IPS-20b (cell line): ENCODE measurements at regions not wholly inside any gene's neighbourhood (a gene's known extent, or its start where the extent isn't known, plus 50 kb on each side); places are given as distances from the start of the nearest gene placed in this dataset.

Experiments used
- H3K27ac ChIP-seq: one replicate; pipeline ENCODE4 v1.5.1; 2013; ENCODE audit warnings: low read length
- H3K27me3 ChIP-seq: 2 replicates; pipeline ENCODE4 v1.6.1; 2013; ENCODE audit warnings: mild to moderate bottlenecking, low read length, inconsistent platforms; ENCODE audit not compliant: insufficient read depth
- H3K36me3 ChIP-seq: 2 replicates; pipeline ENCODE4 v1.6.1; 2013; ENCODE audit warnings: low read depth, mild to moderate bottlenecking, inconsistent platforms, low read length, moderate library complexity; ENCODE audit not compliant: insufficient read depth
- H3K4me1 ChIP-seq: 2 replicates; pipeline ENCODE4 v1.6.1; 2013; ENCODE audit warnings: mild to moderate bottlenecking, control low read depth, inconsistent platforms, low read length, moderate library complexity; ENCODE audit not compliant: insufficient read depth
- H3K4me3 ChIP-seq: 2 replicates; pipeline ENCODE4 v1.5.1; 2013; ENCODE audit warnings: mild to moderate bottlenecking, low read length, inconsistent platforms
- H3K9ac ChIP-seq: 2 replicates; pipeline ENCODE4 v1.6.1; 2013; ENCODE audit warnings: low read depth, mild to moderate bottlenecking, inconsistent platforms, low read length, moderate library complexity
- H3K9me3 ChIP-seq: 2 replicates; pipeline ENCODE4 v1.6.1; 2013; ENCODE audit warnings: mild to moderate bottlenecking, low read depth, low read length, inconsistent platforms; ENCODE audit not compliant: insufficient read depth

DNA sequence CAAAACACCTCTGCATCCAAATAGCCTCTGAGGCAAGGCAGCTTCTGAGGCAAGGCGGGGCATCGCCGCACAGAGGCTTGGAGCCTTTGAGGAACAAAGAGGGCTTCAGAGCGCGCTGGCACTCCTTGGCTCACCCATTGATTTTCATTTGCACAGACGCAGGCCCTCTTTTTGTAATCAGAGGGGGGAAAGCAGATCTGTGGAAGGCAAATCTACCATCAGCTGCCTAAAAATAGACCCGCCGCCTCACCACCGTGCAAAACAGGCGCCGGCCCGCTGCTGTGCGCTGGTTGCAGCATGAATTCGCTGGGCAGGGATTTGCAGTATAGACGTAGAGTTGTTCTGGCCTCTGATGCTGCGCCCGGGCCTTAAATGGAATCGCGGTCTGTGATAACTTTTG, 69.9 kb upstream of the STMND1 start:
- no peak overlapping the region for H3K4me3 ChIP-seq
- no peak overlapping the region for H3K27ac ChIP-seq

DNA sequence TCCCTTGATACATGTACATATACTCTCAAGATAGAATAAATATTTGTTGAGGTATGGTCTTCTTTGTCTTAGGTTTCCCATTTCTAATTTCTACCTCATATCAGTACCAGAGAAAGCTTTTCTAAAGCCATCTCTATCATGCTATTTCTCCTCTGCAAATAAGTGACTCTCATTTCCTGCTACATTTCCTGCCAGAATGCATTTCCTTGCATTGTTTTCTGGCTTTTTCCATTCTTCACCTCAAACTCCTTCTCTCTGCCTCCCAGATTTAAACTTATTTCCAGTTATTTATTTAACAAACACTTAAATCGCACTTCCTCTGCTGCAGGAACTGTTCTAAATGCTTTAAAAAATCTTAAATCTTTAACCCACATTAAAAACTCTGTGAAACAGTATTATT, 74.4 kb upstream of the STMND1 start:
- no peak overlapping the region for H3K9ac ChIP-seq
- H3K27me3 ChIP-seq, result no peaks in the 10 kb centered on the region
- peaks cover 8% of the 10 kb centered on the region; the same call in 1 of the 2 replicates for H3K9me3 ChIP-seq
- H3K27ac ChIP-seq, result no peak overlapping the region
- no peaks in the 10 kb centered on the region for H3K4me1 ChIP-seq
- H3K4me3 ChIP-seq, result no peak overlapping the region
- H3K36me3 ChIP-seq, result no peaks in the 10 kb centered on the region

More for the DNA sequence above, 69.9 kb upstream of the STMND1 start:
- no peak overlapping the region for H3K9ac ChIP-seq
- H3K27me3 ChIP-seq, result no peaks in the 10 kb centered on the region
- no peaks in the 10 kb centered on the region for H3K36me3 ChIP-seq
- no peaks in the 10 kb centered on the region for H3K9me3 ChIP-seq
- no peaks in the 10 kb centered on the region for H3K4me1 ChIP-seq

GRCh38 chr6:17022604-17023003, 79.2 kb upstream of the STMND1 start:
- Histone ChIP-seq H3K9ac (no peak overlapping the region), H3K27me3 (no peaks in the 10 kb centered on the region), H3K27ac (no peak overlapping the region), H3K9me3 (peaks cover 8% of the 10 kb centered on the region; the same call in 1 of the 2 replicates), H3K4me3 (no peak overlapping the region), H3K4me1 (peaks cover 5% of the 10 kb centered on the region; the same call in 1 of the 2 replicates), H3K36me3 (no peaks in the 10 kb centered on the region)

GRCh38 chr6:17021539-17021889, 80.3 kb upstream of the STMND1 start:
- Histone ChIP-seq H3K27me3 (no peaks in the 10 kb centered on the region), H3K4me1 (peaks cover 5% of the 10 kb centered on the region; the same call in 1 of the 2 replicates), H3K27ac (no peak overlapping the region), H3K4me3 (no peak overlapping the region), H3K9me3 (peaks cover 8% of the 10 kb centered on the region; the same call in 1 of the 2 replicates), H3K36me3 (no peaks in the 10 kb centered on the region), H3K9ac (no peak overlapping the region)

DNA sequence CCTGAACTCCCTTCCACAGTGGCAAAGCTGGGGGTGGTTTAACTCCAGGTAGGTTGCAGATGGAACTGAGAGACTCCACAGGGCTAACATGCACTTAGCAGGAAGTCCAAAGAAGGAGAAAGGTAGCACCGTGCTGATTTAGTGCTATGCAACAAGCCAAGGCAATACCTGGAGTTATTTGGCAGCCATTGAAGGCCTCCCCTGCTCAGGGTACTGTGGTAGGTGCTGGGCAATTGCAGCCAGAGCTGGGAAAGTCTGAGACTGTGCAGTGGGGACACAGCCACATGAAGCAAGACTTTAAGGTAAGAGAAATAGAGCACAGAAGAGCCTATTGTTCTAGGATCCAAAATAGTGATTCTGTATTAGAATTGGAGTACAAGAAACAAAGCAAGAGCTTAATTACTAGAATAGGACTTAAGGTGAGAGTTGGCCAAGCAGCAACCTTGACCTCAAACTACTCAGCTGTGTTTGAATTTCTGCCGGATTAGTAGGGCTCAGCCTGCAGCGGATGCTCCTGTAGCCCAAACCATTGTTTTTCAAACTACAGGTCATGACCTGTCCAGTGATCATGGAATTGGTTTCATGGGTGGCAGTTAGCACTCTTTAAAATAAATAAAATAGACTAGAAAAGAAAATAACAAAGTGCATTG, 80.8 kb upstream of the STMND1 start:
- Histone ChIP-seq H3K9ac (no peak overlapping the region), H3K9me3 (peaks cover 8% of the 10 kb centered on the region; the same call in 1 of the 2 replicates), H3K4me1 (peaks cover 5% of the 10 kb centered on the region; the same call in 1 of the 2 replicates), H3K27ac (no peak overlapping the region), H3K36me3 (no peaks in the 10 kb centered on the region), H3K27me3 (no peaks in the 10 kb centered on the region), H3K4me3 (no peak overlapping the region; the same call in 1 of the 2 replicates)

DNA sequence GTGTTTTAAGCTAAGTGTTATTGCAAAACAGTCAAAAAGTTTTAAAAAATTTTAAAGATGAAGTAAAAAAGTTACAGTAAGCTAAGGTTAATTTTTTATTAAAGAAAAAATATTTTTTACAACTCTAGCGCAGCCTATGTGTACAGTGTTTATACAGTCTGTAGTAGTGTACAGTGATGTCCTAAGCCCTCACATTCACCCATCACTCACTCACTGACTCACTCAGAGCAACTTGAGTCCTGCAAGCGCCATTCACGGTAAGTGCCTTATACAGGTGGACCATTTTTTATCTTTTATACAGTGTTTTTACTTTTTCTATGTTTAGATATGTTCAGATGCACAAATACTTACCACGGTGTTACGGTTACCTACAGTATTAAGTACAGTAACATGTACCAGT, 83.4 kb upstream of the STMND1 start:
- Histone ChIP-seq H3K36me3 (no peaks in the 10 kb centered on the region), H3K4me3 (no peak overlapping the region), H3K9me3 (no peaks in the 10 kb centered on the region), H3K27me3 (no peaks in the 10 kb centered on the region), H3K4me1 (peaks cover 5% of the 10 kb centered on the region), H3K9ac (no peak overlapping the region), H3K27ac (no peak overlapping the region)

DNA sequence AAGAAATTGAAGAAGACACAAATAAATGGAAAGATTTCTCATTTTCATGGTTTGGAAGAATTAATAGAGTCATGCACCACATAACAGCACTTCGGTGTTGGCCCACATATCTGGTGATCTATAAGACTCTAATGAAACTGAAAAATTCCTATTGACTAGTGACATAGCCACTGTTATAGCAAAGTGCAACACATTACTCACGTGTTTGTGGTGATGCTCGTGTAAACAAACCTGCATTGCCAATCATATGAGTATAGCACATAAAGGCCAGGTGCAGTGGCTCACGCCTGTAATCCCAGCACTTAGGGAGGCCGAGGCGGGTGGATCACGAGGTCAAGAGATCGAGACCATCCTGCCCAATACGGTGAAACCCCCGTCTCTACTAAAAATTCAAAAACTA, 84.4 kb upstream of the STMND1 start:
- Histone ChIP-seq H3K4me1 (peaks cover 15% of the 10 kb centered on the region), H3K4me3 (no peak overlapping the region), H3K27ac (no peak overlapping the region)

GRCh38 chr6:17015551-17016381, 86.1 kb upstream of the STMND1 start:
- Histone ChIP-seq H3K36me3 (no peaks in the 10 kb centered on the region), H3K9me3 (no peaks in the 10 kb centered on the region), H3K27me3 (no peaks in the 10 kb centered on the region), H3K9ac (peak overlapping the region; percentile 21; the same call in 1 of the 2 replicates), H3K27ac (no peak overlapping the region), H3K4me3 (peak overlapping the region; percentile 59; the same call in 1 of the 2 replicates), H3K4me1 (peaks cover 10% of the 10 kb centered on the region)

More for the DNA sequence above, 84.4 kb upstream of the STMND1 start:
- H3K9ac ChIP-seq, result no peak overlapping the region
- H3K36me3 ChIP-seq, result no peaks in the 10 kb centered on the region
- no peaks in the 10 kb centered on the region for H3K9me3 ChIP-seq
- no peaks in the 10 kb centered on the region for H3K27me3 ChIP-seq

DNA sequence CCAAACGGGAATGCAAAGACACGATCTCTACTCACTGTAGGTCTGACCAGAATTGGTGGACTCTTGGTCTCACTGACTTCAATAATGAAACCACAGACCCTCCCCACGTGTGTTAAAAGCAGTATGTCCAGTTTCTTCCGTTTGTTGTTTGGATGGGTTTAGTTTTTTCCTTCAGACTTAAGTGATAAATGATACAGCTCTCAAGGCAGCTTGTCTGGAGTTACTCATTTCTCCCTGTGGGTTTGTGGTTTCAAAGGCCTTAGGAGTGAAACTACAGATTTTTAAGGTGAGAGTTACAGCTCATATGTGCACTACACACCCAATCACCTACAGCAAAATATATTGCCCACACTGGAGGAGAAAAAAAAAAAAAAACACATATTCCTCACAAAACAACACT, 86.7 kb upstream of the STMND1 start:
- H3K36me3 ChIP-seq, result no peaks in the 10 kb centered on the region

DNA sequence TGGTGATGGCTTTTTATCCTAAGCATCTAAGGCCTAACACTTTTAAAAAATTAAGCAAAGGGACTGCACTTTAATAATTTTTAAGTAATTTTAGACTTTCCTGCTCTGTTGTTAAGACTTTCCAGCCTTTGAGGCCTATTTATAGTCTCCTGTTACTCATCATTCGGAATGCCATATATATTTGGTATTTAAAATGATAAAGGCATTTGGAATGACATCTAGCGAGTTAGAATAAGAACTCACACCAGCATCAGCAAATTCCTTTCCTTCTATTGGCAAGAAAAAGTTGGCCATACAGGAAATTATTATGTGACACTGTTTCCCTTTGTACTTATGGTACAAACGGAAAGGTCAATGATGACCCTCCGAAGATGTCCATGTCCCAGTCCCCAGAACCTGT, 88.1 kb upstream of the STMND1 start:
- H3K36me3 ChIP-seq, result no peaks in the 10 kb centered on the region

More for the DNA sequence above, 86.7 kb upstream of the STMND1 start:
- no peaks in the 10 kb centered on the region for H3K27me3 ChIP-seq
- H3K27ac ChIP-seq, result no peak overlapping the region
- peaks cover 10% of the 10 kb centered on the region for H3K4me1 ChIP-seq
- H3K9me3 ChIP-seq, result no peaks in the 10 kb centered on the region
- H3K4me3 ChIP-seq, result no peak overlapping the region
- H3K9ac ChIP-seq, result no peak overlapping the region

DNA sequence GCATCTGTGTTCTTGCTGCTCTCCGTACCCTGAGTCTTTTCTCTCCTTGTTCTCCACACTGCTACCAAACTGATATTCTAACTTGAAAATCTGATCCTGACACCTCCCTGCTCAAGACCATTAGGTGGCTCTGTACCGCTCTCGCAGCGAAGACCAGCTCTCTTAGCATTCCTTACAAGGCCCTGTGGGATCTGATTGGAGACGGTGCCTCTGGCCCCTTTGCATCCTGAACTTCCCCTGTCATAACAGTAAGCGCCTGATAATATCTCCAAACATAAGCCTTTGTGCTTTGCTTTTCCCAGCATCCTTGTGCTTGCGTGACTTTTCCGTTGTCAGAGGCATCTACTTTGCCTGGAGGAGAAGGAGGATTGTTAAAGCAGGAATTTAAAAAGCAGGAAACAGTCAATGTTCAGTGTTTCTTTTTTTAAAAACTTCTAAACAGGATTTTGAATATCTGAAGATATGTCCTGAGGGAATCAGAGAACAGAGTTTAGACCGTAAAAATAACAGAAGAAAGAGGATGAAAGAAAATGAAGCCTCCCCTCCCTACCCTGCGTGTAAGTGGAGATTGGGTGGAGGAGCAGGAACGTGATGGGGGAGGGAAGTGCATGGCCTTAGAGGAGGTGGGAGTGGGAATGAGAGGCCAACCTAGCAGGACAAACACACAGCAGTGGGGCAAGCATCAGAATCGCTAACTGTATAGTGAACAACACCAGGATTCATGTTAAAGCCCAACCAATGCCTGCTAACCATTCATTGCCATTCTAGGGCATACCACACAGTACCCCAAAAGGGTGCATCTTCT, 89.2 kb upstream of the STMND1 start:
- no peaks in the 10 kb centered on the region for H3K27me3 ChIP-seq
- 0 out of 2 replicates have a peak overlapping the region, but pooled peaks have one; percentile 6 for H3K9ac ChIP-seq
- no peaks in the 10 kb centered on the region for H3K9me3 ChIP-seq
- no peaks in the 10 kb centered on the region for H3K36me3 ChIP-seq
- peaks cover 10% of the 10 kb centered on the region for H3K4me1 ChIP-seq
- no peak overlapping the region for H3K4me3 ChIP-seq
- no peak overlapping the region for H3K27ac ChIP-seq

More for the DNA sequence above, 88.1 kb upstream of the STMND1 start:
- Histone ChIP-seq H3K9ac (no peak overlapping the region), H3K4me1 (peaks cover 10% of the 10 kb centered on the region), H3K9me3 (no peaks in the 10 kb centered on the region), H3K27ac (no peak overlapping the region), H3K4me3 (no peak overlapping the region), H3K27me3 (no peaks in the 10 kb centered on the region)
